AG08396 (cell line): ENCODE measurements at regions not wholly inside any gene's neighbourhood (a gene's known extent, or its start where the extent isn't known, plus 50 kb on each side); places are given as distances from the start of the nearest gene placed in this dataset.
A peak's percentile ranks its signal among the peaks of the same experiment; 100 is the strongest.
"Not testable (repeated sequence)": the region's sequence is repeated elsewhere in the genome, so short reads cannot be mapped to it uniquely, and the experiment has no call there.

Experiments used
- DNase-seq: peaks from one replicate; pipeline ENCODE4 v3.0.0; 2012; ENCODE audit warnings: low spot score, mixed read lengths

- DNase-seq, result no peak
These were observed 326.1 kb upstream of the ROPN1 start for GRCh38 chr3:124318014-124318413.

- DNase-seq, result no peak
These were observed 326.7 kb upstream of the ROPN1 start for GRCh38 chr3:124318656-124319055.

GRCh38 chr3:124320976-124321375, 329.1 kb upstream of the ROPN1 start:
- DNase-seq, result no peak

- DNase-seq, result no peak
These were observed 330.5 kb upstream of the ROPN1 start for GRCh38 chr3:124322309-124322880.

GRCh38 chr3:124322966-124323365, 331.0 kb upstream of the ROPN1 start:
- no peak for DNase-seq

GRCh38 chr3:124325248-124325647, 333.3 kb upstream of the ROPN1 start:
- no peak for DNase-seq

- no peak for DNase-seq
These were observed 337.8 kb upstream of the ROPN1 start for GRCh38 chr3:124329723-124330122.

GRCh38 chr3:124333931-124334640, 342.2 kb upstream of the ROPN1 start:
- no peak for DNase-seq

GRCh38 chr3:124336067-124336656, 344.2 kb upstream of the ROPN1 start:
- no peak for DNase-seq

- DNase-seq, result no peak
These were observed 353.9 kb upstream of the ROPN1 start for GRCh38 chr3:124345845-124346244.

- no peak for DNase-seq
These were observed 354.6 kb upstream of the ROPN1 start for GRCh38 chr3:124346487-124346886.

GRCh38 chr3:124347418-124347817, 355.5 kb upstream of the ROPN1 start:
- no peak for DNase-seq

- DNase-seq, result not testable (repeated sequence)
These were observed 356.6 kb upstream of the ROPN1 start for GRCh38 chr3:124348555-124348954.

- DNase-seq, result peak; percentile 74
These were observed 359.7 kb upstream of the ROPN1 start for GRCh38 chr3:124351430-124352148.

GRCh38 chr3:124352149-124352539, 360.2 kb upstream of the ROPN1 start:
- DNase-seq, result no peak

- no peak for DNase-seq
These were observed 361.8 kb upstream of the ROPN1 start for GRCh38 chr3:124353691-124354090.

GRCh38 chr3:124354150-124354549, 362.2 kb upstream of the ROPN1 start:
- no peak for DNase-seq

GRCh38 chr3:124358156-124358555, 366.2 kb upstream of the ROPN1 start:
- no peak for DNase-seq

GRCh38 chr3:124360155-124360554, 368.2 kb upstream of the ROPN1 start:
- no peak for DNase-seq

- no peak for DNase-seq
These were observed 368.6 kb upstream of the ROPN1 start for GRCh38 chr3:124360563-124360962.

GRCh38 chr3:124361566-124361965, 368.7 kb upstream of the UMPS start:
- no peak for DNase-seq

GRCh38 chr3:124362455-124362854, 367.8 kb upstream of the UMPS start:
- no peak for DNase-seq

GRCh38 chr3:124363476-124363875, 366.8 kb upstream of the UMPS start:
- DNase-seq, result no peak
